ENCODE measurements at regions not wholly inside any gene's neighbourhood (a gene's known extent, or its start where the extent isn't known, plus 50 kb on each side); places are given as distances from the start of the nearest gene placed in this dataset.

GRCh38 chr4:41480896-41481311 lies 57.1 kb upstream of the LIMCH1 start:
- Histone ChIP-seq H3K9ac (ENCODE audit: low read length) (no peak overlapping the region), H3K36me3 (ENCODE audit: control insufficient read depth, insufficient read depth, low read length) (no peaks in the 10 kb centered on the region), H3K4me3 (ENCODE audit: low read length) (no peak overlapping the region), H3K27ac (ENCODE audit: low read depth, low read length) (no peak overlapping the region), H3K4me1 (ENCODE audit: control insufficient read depth, insufficient read depth, low read length) (no peaks in the 10 kb centered on the region), H3K27me3 (ENCODE audit: control insufficient read depth, insufficient read depth, low read length) (no peaks in the 10 kb centered on the region)

- Histone ChIP-seq H3K27ac (ENCODE audit: low read depth, low read length) (no peak overlapping the region), H3K9ac (ENCODE audit: low read length) (no peak overlapping the region), H3K4me3 (ENCODE audit: low read length) (no peak overlapping the region), H3K4me1 (ENCODE audit: control insufficient read depth, insufficient read depth, low read length) (no peaks in the 10 kb centered on the region), H3K27me3 (ENCODE audit: control insufficient read depth, insufficient read depth, low read length) (no peaks in the 10 kb centered on the region), H3K36me3 (ENCODE audit: control insufficient read depth, insufficient read depth, low read length) (no peaks in the 10 kb centered on the region)
Measured at GRCh38 chr4:41483771-41484170, 54.2 kb upstream of the LIMCH1 start.

- Histone ChIP-seq H3K9ac (ENCODE audit: low read length) (no peak overlapping the region), H3K36me3 (ENCODE audit: control insufficient read depth, insufficient read depth, low read length) (no peaks in the 10 kb centered on the region), H3K4me1 (ENCODE audit: control insufficient read depth, insufficient read depth, low read length) (no peaks in the 10 kb centered on the region), H3K27me3 (ENCODE audit: control insufficient read depth, insufficient read depth, low read length) (no peaks in the 10 kb centered on the region), H3K27ac (ENCODE audit: low read depth, low read length) (no peak overlapping the region), H3K4me3 (ENCODE audit: low read length) (no peak overlapping the region)
Measured at GRCh38 chr4:41485041-41485440, 52.9 kb upstream of the LIMCH1 start.

GRCh38 chr4:41487868-41488440 lies 50.0 kb upstream of the LIMCH1 start:
- no peaks in the 10 kb centered on the region for H3K27me3 ChIP-seq (ENCODE audit: control insufficient read depth, insufficient read depth, low read length)
- H3K27ac ChIP-seq (ENCODE audit: low read depth, low read length): no peak overlapping the region
- no peaks in the 10 kb centered on the region for H3K4me1 ChIP-seq (ENCODE audit: control insufficient read depth, insufficient read depth, low read length)
- H3K36me3 ChIP-seq (ENCODE audit: control insufficient read depth, insufficient read depth, low read length): no peaks in the 10 kb centered on the region
- no peak overlapping the region for H3K4me3 ChIP-seq (ENCODE audit: low read length)
- H3K9ac ChIP-seq (ENCODE audit: low read length): no peak overlapping the region
